ENCODE measurements at regions not wholly inside any gene's neighbourhood (a gene's known extent, or its start where the extent isn't known, plus 50 kb on each side); places are given as distances from the start of the nearest gene placed in this dataset.

- no peaks in the 10 kb centered on the region for H3K27me3 Mint-ChIP-seq
- no peak for DNase-seq
- H3K27ac ChIP-seq (ENCODE audit: insufficient read depth, low read length, poor library complexity, severe bottlenecking) = no peak overlapping the region
- H3K4me1 ChIP-seq (ENCODE audit: control insufficient read depth, insufficient read depth, low read length, poor library complexity, severe bottlenecking) = no peaks in the 10 kb centered on the region
- H3K27ac Mint-ChIP-seq = no peak overlapping the region
- H3K36me3 ChIP-seq (ENCODE audit: control insufficient read depth, insufficient read depth, low read length) = no peaks in the 10 kb centered on the region
- no peaks in the 10 kb centered on the region for H3K36me3 Mint-ChIP-seq
- no peaks in the 10 kb centered on the region for H3K4me1 Mint-ChIP-seq
- no peaks in the 10 kb centered on the region for H3K9me3 ChIP-seq (ENCODE audit: control insufficient read depth in 2 of 2, low read length in 2 of 2)
- H3K4me3 Mint-ChIP-seq = no peak overlapping the region
- H3K9me3 Mint-ChIP-seq = peaks cover 0 to 10% (median 6%) of the 10 kb centered on the region in 7 donors
- H3K27me3 ChIP-seq (ENCODE audit: control insufficient read depth, insufficient read depth, low read length) = no peaks in the 10 kb centered on the region
- no peak for ATAC-seq (ENCODE audit: low read depth in 2 of 2)
- no peak overlapping the region for H3K4me3 ChIP-seq (ENCODE audit: low read depth, low read length)
Observed at GRCh38 chr1:239174880-239175279, 211.5 kb upstream of the CHRM3 start.

GRCh38 chr1:239170828-239171227 is 215.5 kb upstream of the CHRM3 start:
- H3K27ac Mint-ChIP-seq = no peak overlapping the region
- H3K9me3 Mint-ChIP-seq = peaks cover 0 to 6% (median 4%) of the 10 kb centered on the region in 7 donors
- Histone ChIP-seq H3K9me3 (ENCODE audit: control insufficient read depth in 2 of 2, low read length in 2 of 2) (no peaks in the 10 kb centered on the region), H3K27ac (ENCODE audit: insufficient read depth, low read length, poor library complexity, severe bottlenecking) (no peak overlapping the region), H3K27me3 (ENCODE audit: control insufficient read depth, insufficient read depth, low read length) (no peaks in the 10 kb centered on the region), H3K4me3 (ENCODE audit: low read depth, low read length) (no peak overlapping the region), H3K36me3 (ENCODE audit: control insufficient read depth, insufficient read depth, low read length) (no peaks in the 10 kb centered on the region), H3K4me1 (ENCODE audit: control insufficient read depth, insufficient read depth, low read length, poor library complexity, severe bottlenecking) (no peaks in the 10 kb centered on the region)
- ATAC-seq (ENCODE audit: low read depth in 2 of 2) (no peak), DNase-seq (no peak)
- H3K36me3 Mint-ChIP-seq = no peaks in the 10 kb centered on the region
- no peaks in the 10 kb centered on the region for H3K4me1 Mint-ChIP-seq
- no peak overlapping the region for H3K4me3 Mint-ChIP-seq
- H3K27me3 Mint-ChIP-seq = no peaks in the 10 kb centered on the region

- H3K9me3 ChIP-seq (ENCODE audit: control insufficient read depth in 2 of 2, low read length in 2 of 2) = no peaks in the 10 kb centered on the region
- DNase-seq (no peak), ATAC-seq (ENCODE audit: low read depth in 2 of 2) (no peak)
- no peaks in the 10 kb centered on the region for H3K4me1 Mint-ChIP-seq
- H3K27me3 ChIP-seq (ENCODE audit: control insufficient read depth, insufficient read depth, low read length) = no peaks in the 10 kb centered on the region
- no peak overlapping the region for H3K4me3 Mint-ChIP-seq
- H3K36me3 ChIP-seq (ENCODE audit: control insufficient read depth, insufficient read depth, low read length) = no peaks in the 10 kb centered on the region
- no peaks in the 10 kb centered on the region for H3K27me3 Mint-ChIP-seq
- H3K4me3 ChIP-seq (ENCODE audit: low read depth, low read length) = no peak overlapping the region
- H3K4me1 ChIP-seq (ENCODE audit: control insufficient read depth, insufficient read depth, low read length, poor library complexity, severe bottlenecking) = no peaks in the 10 kb centered on the region
- H3K36me3 Mint-ChIP-seq = no peaks in the 10 kb centered on the region
- H3K27ac ChIP-seq (ENCODE audit: insufficient read depth, low read length, poor library complexity, severe bottlenecking) = no peak overlapping the region
- no peak overlapping the region for H3K27ac Mint-ChIP-seq
- peaks cover 0 to 12% (median 4%) of the 10 kb centered on the region in 7 donors for H3K9me3 Mint-ChIP-seq
Observed at GRCh38 chr1:239169276-239169675, 217.1 kb upstream of the CHRM3 start.

- Histone ChIP-seq H3K36me3 (ENCODE audit: control insufficient read depth, insufficient read depth, low read length) (no peaks in the 10 kb centered on the region), H3K4me3 (ENCODE audit: low read depth, low read length) (no peak overlapping the region), H3K27me3 (ENCODE audit: control insufficient read depth, insufficient read depth, low read length) (no peaks in the 10 kb centered on the region), H3K27ac (ENCODE audit: insufficient read depth, low read length, poor library complexity, severe bottlenecking) (no peak overlapping the region), H3K9me3 (ENCODE audit: control insufficient read depth in 2 of 2, low read length in 2 of 2) (no peaks in the 10 kb centered on the region), H3K4me1 (ENCODE audit: control insufficient read depth, insufficient read depth, low read length, poor library complexity, severe bottlenecking) (no peaks in the 10 kb centered on the region)
- Mint-ChIP-seq H3K36me3 (no peaks in the 10 kb centered on the region), H3K4me3 (no peak overlapping the region), H3K4me1 (no peaks in the 10 kb centered on the region), H3K27me3 (no peaks in the 10 kb centered on the region), H3K9me3 (peaks cover 0 to 12% (median 0%) of the 10 kb centered on the region in 7 donors), H3K27ac (no peak overlapping the region)
- ATAC-seq (ENCODE audit: low read depth in 2 of 2) = no peak
- DNase-seq = no peak
Observed at GRCh38 chr1:239164451-239165180, 221.8 kb upstream of the CHRM3 start.

GRCh38 chr1:239155466-239156091 is 230.8 kb upstream of the CHRM3 start:
- Mint-ChIP-seq H3K36me3 (no peaks in the 10 kb centered on the region), H3K27ac (no peak overlapping the region), H3K4me1 (no peaks in the 10 kb centered on the region), H3K27me3 (no peaks in the 10 kb centered on the region), H3K9me3 (peaks cover 0 to 10% (median 1%) of the 10 kb centered on the region in 7 donors), H3K4me3 (no peak overlapping the region)
- DNase-seq (no peak), ATAC-seq (ENCODE audit: low read depth in 2 of 2) (no peak)
- no peaks in the 10 kb centered on the region for H3K27me3 ChIP-seq (ENCODE audit: control insufficient read depth, insufficient read depth, low read length)
- no peaks in the 10 kb centered on the region for H3K4me1 ChIP-seq (ENCODE audit: control insufficient read depth, insufficient read depth, low read length, poor library complexity, severe bottlenecking)
- H3K36me3 ChIP-seq (ENCODE audit: control insufficient read depth, insufficient read depth, low read length) = no peaks in the 10 kb centered on the region
- H3K4me3 ChIP-seq (ENCODE audit: low read depth, low read length) = no peak overlapping the region
- no peaks in the 10 kb centered on the region for H3K9me3 ChIP-seq (ENCODE audit: control insufficient read depth in 2 of 2, low read length in 2 of 2)
- H3K27ac ChIP-seq (ENCODE audit: insufficient read depth, low read length, poor library complexity, severe bottlenecking) = no peak overlapping the region

- Mint-ChIP-seq H3K9me3 (peaks cover 0 to 10% (median 1%) of the 10 kb centered on the region in 7 donors), H3K27ac (no peak overlapping the region), H3K36me3 (no peaks in the 10 kb centered on the region), H3K4me1 (no peaks in the 10 kb centered on the region), H3K4me3 (peak overlapping the region in 1 of 4 donors; percentile 63), H3K27me3 (no peaks in the 10 kb centered on the region)
- Histone ChIP-seq H3K27ac (ENCODE audit: insufficient read depth, low read length, poor library complexity, severe bottlenecking) (no peak overlapping the region), H3K4me3 (ENCODE audit: low read depth, low read length) (no peak overlapping the region), H3K27me3 (ENCODE audit: control insufficient read depth, insufficient read depth, low read length) (no peaks in the 10 kb centered on the region), H3K36me3 (ENCODE audit: control insufficient read depth, insufficient read depth, low read length) (no peaks in the 10 kb centered on the region), H3K4me1 (ENCODE audit: control insufficient read depth, insufficient read depth, low read length, poor library complexity, severe bottlenecking) (no peaks in the 10 kb centered on the region), H3K9me3 (ENCODE audit: control insufficient read depth in 2 of 2, low read length in 2 of 2) (no peaks in the 10 kb centered on the region)
- DNase-seq = no peak
- ATAC-seq (ENCODE audit: low read depth in 2 of 2) = no peak
Observed at GRCh38 chr1:239151937-239152336, 234.4 kb upstream of the CHRM3 start.

GRCh38 chr1:239140968-239141367 is 245.4 kb upstream of the CHRM3 start:
- no peaks in the 10 kb centered on the region for H3K9me3 ChIP-seq (ENCODE audit: control insufficient read depth in 2 of 2, low read length in 2 of 2)
- no peak overlapping the region for H3K27ac Mint-ChIP-seq
- no peaks in the 10 kb centered on the region for H3K36me3 ChIP-seq (ENCODE audit: control insufficient read depth, insufficient read depth, low read length)
- ATAC-seq (ENCODE audit: low read depth in 2 of 2) = no peak
- no peaks in the 10 kb centered on the region for H3K27me3 Mint-ChIP-seq
- H3K4me1 ChIP-seq (ENCODE audit: control insufficient read depth, insufficient read depth, low read length, poor library complexity, severe bottlenecking) = no peaks in the 10 kb centered on the region
- H3K27ac ChIP-seq (ENCODE audit: insufficient read depth, low read length, poor library complexity, severe bottlenecking) = no peak overlapping the region
- no peak overlapping the region for H3K4me3 ChIP-seq (ENCODE audit: low read depth, low read length)
- no peaks in the 10 kb centered on the region for H3K36me3 Mint-ChIP-seq
- no peak for DNase-seq
- no peak overlapping the region for H3K4me3 Mint-ChIP-seq
- peaks cover 3 to 11% (median 7%) of the 10 kb centered on the region in 7 donors for H3K9me3 Mint-ChIP-seq
- H3K4me1 Mint-ChIP-seq = no peaks in the 10 kb centered on the region
- no peaks in the 10 kb centered on the region for H3K27me3 ChIP-seq (ENCODE audit: control insufficient read depth, insufficient read depth, low read length)

GRCh38 chr1:239139801-239140200 is 246.6 kb upstream of the CHRM3 start:
- Histone ChIP-seq H3K4me1 (ENCODE audit: control insufficient read depth, insufficient read depth, low read length, poor library complexity, severe bottlenecking) (no peaks in the 10 kb centered on the region), H3K27me3 (ENCODE audit: control insufficient read depth, insufficient read depth, low read length) (no peaks in the 10 kb centered on the region), H3K9me3 (ENCODE audit: control insufficient read depth in 2 of 2, low read length in 2 of 2) (no peaks in the 10 kb centered on the region), H3K4me3 (ENCODE audit: low read depth, low read length) (no peak overlapping the region), H3K27ac (ENCODE audit: insufficient read depth, low read length, poor library complexity, severe bottlenecking) (no peak overlapping the region), H3K36me3 (ENCODE audit: control insufficient read depth, insufficient read depth, low read length) (no peaks in the 10 kb centered on the region)
- peaks cover 3 to 14% (median 10%) of the 10 kb centered on the region in 7 donors for H3K9me3 Mint-ChIP-seq
- no peaks in the 10 kb centered on the region for H3K36me3 Mint-ChIP-seq
- H3K27me3 Mint-ChIP-seq = no peaks in the 10 kb centered on the region
- H3K4me3 Mint-ChIP-seq = no peak overlapping the region
- no peaks in the 10 kb centered on the region for H3K4me1 Mint-ChIP-seq
- no peak for ATAC-seq (ENCODE audit: low read depth in 2 of 2)
- no peak for DNase-seq
- no peak overlapping the region for H3K27ac Mint-ChIP-seq

Data from CD4-positive, CD25-positive, alpha-beta regulatory T cell (primary cell).